Large intestine (tissue), 3 donors: ENCODE measurements at regions not wholly inside any gene's neighbourhood (a gene's known extent, or its start where the extent isn't known, plus 50 kb on each side); places are given as distances from the start of the nearest gene placed in this dataset.
A peak's percentile ranks its signal among the peaks of the same experiment; 100 is the strongest.

Source experiments
- DNase-seq, 2 donors: peaks; one replicate each; pipeline versions ENCODE4 v3.0.0 to v3.0.0-alpha.2; 2013
- H3K27ac ChIP-seq: one replicate; pipeline ENCODE4 v1.5.1; 2013; ENCODE audit warnings: low read length
- H3K27me3 ChIP-seq: 2 replicates; pipeline ENCODE4 v1.6.1; 2013; ENCODE audit warnings: low read length; ENCODE audit not compliant: control insufficient read depth, insufficient read depth
- H3K36me3 ChIP-seq: 2 replicates; pipeline ENCODE4 v1.6.1; 2013; ENCODE audit warnings: low read length; ENCODE audit not compliant: control insufficient read depth, insufficient read depth
- H3K4me1 ChIP-seq: one replicate; pipeline ENCODE4 v1.6.1; 2013; ENCODE audit warnings: low read length; ENCODE audit not compliant: control insufficient read depth, insufficient read depth
- H3K4me3 ChIP-seq: one replicate; pipeline ENCODE4 v1.5.1; 2013; ENCODE audit warnings: low read length
- H3K9me3 ChIP-seq: one replicate; pipeline ENCODE4 v1.6.1; 2013; ENCODE audit warnings: mild to moderate bottlenecking, low read depth, low read length, moderate library complexity; ENCODE audit not compliant: control insufficient read depth
- WGBS: methylation state at CpG from one replicate; pipeline ENCODE4 v1.1.5; 2013; ENCODE audit warnings: low lambda C conversion rate; ENCODE audit not compliant: insufficient coverage; 5-methylcytosine and 5-hydroxymethylcytosine counted together

GRCh38 chr9:87214991-87215390 lies 267.7 kb upstream of the GAS1 start:
- Histone ChIP-seq H3K27ac (no peak overlapping the region), H3K4me3 (no peak overlapping the region), H3K36me3 (no peaks in the 10 kb centered on the region), H3K27me3 (peaks cover 3% of the 10 kb centered on the region), H3K9me3 (no peaks in the 10 kb centered on the region), H3K4me1 (no peaks in the 10 kb centered on the region)
- no CpG with 5 or more reads among the region's 3 CpGs for WGBS
- no peak for DNase-seq

GRCh38 chr9:87216036-87216435 lies 268.7 kb upstream of the GAS1 start:
- no peak for DNase-seq
- H3K36me3 ChIP-seq: no peaks in the 10 kb centered on the region
- H3K9me3 ChIP-seq: no peaks in the 10 kb centered on the region
- WGBS: 100% methylated on average over 1 of the region's 4 CpGs
- H3K27ac ChIP-seq: no peak overlapping the region
- H3K4me3 ChIP-seq: no peak overlapping the region
- peaks cover 3% of the 10 kb centered on the region for H3K27me3 ChIP-seq
- no peaks in the 10 kb centered on the region for H3K4me1 ChIP-seq

DNA sequence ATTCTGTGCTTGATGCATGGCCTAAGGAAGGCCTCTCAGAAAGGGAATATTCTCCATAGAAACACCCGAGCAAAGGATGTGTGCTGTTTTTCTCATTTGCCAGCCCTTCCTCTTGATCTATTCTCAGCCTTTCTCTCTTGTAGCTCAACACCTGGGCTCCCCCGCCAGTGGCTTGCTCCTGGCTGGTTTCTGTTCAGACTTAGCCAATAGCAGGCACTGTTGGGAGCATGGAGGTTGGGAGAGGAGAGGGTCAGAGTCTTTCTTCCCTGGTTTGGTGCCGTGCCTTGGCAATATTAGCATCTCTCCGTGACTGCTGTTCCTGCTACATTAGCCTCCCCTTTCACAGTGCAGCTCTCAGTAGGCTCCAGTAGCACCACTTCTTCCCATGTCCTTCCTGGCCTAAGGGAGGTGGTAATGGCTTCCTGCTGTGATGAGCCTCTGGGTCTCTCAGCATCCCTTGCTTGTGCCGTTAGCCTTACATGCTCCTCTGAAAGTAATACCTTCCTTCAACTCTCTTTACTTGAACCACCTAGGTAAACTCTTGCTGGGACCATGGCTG lies 269.7 kb upstream of the GAS1 start:
- no CpG with 5 or more reads among the region's 5 CpGs for WGBS
- Histone ChIP-seq H3K4me1 (no peaks in the 10 kb centered on the region), H3K36me3 (no peaks in the 10 kb centered on the region), H3K4me3 (no peak overlapping the region), H3K9me3 (no peaks in the 10 kb centered on the region), H3K27ac (no peak overlapping the region), H3K27me3 (peaks cover 3% of the 10 kb centered on the region)
- DNase-seq: no peak

- Histone ChIP-seq H3K27me3 (peaks cover 3% of the 10 kb centered on the region), H3K4me3 (no peak overlapping the region), H3K9me3 (no peaks in the 10 kb centered on the region), H3K27ac (no peak overlapping the region), H3K4me1 (no peaks in the 10 kb centered on the region), H3K36me3 (no peaks in the 10 kb centered on the region)
- no CpG with 5 or more reads among the region's 11 CpGs for WGBS
- no peak for DNase-seq
Measured at GRCh38 chr9:87223392-87224246, 274.0 kb upstream of the DAPK1 start.

- 100% methylated on average over 1 of the region's 1 CpG for WGBS
Measured at GRCh38 chr9:87226896-87227295, 270.8 kb upstream of the DAPK1 start.

DNA sequence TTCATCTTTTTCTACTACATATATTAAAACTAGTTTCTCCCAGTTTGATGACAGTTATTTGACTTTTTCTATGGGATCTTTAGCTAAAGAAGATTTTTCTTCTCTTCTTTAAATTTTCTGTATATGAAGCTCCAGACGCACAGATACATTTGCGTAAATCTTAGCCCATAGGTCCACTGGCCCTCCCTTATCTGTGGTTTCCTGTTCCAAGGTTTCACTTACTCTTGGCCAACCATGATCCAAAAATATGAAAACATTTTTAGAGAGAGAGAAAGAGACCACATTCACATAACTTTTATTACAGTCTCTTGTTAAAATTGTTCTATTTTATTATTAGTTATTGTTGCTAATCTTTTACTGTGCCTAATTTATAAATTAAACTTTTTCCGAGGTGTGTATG lies 270.2 kb upstream of the DAPK1 start:
- Histone ChIP-seq H3K4me3 (no peak overlapping the region), H3K27ac (no peak overlapping the region), H3K36me3 (no peaks in the 10 kb centered on the region), H3K27me3 (peaks cover 3% of the 10 kb centered on the region), H3K4me1 (no peaks in the 10 kb centered on the region), H3K9me3 (no peaks in the 10 kb centered on the region)
- DNase-seq: no peak
- WGBS: 100% methylated on average over 1 of the region's 3 CpGs

More at GRCh38 chr9:87226896-87227295, 270.8 kb upstream of the DAPK1 start:
- Histone ChIP-seq H3K27me3 (peaks cover 3% of the 10 kb centered on the region), H3K9me3 (no peaks in the 10 kb centered on the region), H3K36me3 (no peaks in the 10 kb centered on the region), H3K4me3 (no peak overlapping the region), H3K27ac (no peak overlapping the region), H3K4me1 (no peaks in the 10 kb centered on the region)
- DNase-seq: no peak

DNA sequence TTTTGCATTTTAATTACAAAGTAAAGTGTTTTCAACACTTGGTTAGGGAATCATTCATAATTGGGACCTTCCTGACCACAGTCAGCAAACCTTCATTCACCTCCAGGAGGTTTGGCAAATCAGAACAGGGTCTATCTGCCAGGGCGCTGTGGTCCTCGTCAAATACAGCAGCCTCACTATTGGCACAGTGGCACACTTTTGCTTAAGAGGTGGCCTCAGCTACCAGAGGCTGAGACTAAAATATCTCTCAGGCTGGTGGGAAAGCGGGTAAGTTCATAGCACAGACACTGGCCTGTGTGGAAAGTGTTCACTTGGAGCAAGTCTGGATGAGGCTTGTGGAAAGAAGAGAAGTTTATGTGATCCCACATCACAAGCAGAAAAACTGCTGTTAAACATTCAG lies 268.6 kb upstream of the DAPK1 start:
- no CpG with 5 or more reads among the region's 3 CpGs for WGBS
- H3K4me1 ChIP-seq: no peaks in the 10 kb centered on the region
- H3K27ac ChIP-seq: no peak overlapping the region
- H3K36me3 ChIP-seq: no peaks in the 10 kb centered on the region
- no peak overlapping the region for H3K4me3 ChIP-seq
- peaks cover 2% of the 10 kb centered on the region for H3K27me3 ChIP-seq
- no peak for DNase-seq
- no peaks in the 10 kb centered on the region for H3K9me3 ChIP-seq

- Histone ChIP-seq H3K27me3 (no peaks in the 10 kb centered on the region), H3K4me3 (no peak overlapping the region), H3K4me1 (no peaks in the 10 kb centered on the region), H3K9me3 (no peaks in the 10 kb centered on the region), H3K36me3 (no peaks in the 10 kb centered on the region), H3K27ac (no peak overlapping the region)
- whole genome bisulfite sequencing: 79% methylated on average over 3 of the region's 3 CpGs
- no peak for DNase-seq
Measured at GRCh38 chr9:87233431-87233830, 264.2 kb upstream of the DAPK1 start.

DNA sequence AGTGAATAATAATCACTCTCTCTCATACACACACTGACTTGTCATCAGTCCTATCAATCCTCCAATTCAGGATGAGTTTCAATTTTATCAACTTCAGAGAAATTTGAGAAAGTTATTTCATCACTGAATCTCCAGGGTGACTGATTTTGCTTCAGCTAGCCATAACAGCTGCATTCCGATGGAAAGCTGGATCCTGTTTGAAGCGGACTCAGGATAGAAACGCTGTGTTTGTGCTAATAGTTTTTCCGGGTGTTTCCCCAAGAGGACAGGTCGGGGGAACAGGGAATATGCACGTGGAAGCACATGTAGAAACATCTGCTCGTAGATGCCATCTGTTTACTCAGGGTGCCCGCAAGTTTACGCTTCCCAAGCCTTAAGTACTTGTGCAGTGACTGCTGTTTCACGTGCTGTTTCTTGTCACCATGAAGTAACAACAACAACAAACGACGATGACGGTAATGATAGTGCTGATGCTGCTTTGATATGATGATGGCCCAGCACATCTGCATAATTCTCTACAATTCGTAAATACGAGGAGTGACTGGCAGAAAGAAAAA lies 263.7 kb upstream of the DAPK1 start:
- Histone ChIP-seq H3K9me3 (no peaks in the 10 kb centered on the region), H3K4me3 (no peak overlapping the region), H3K27ac (no peak overlapping the region), H3K36me3 (no peaks in the 10 kb centered on the region), H3K27me3 (no peaks in the 10 kb centered on the region), H3K4me1 (no peaks in the 10 kb centered on the region)
- peak in 1 of 2 donors; percentile 4 for DNase-seq
- WGBS: 96% methylated on average over 4 of the region's 15 CpGs

DNA sequence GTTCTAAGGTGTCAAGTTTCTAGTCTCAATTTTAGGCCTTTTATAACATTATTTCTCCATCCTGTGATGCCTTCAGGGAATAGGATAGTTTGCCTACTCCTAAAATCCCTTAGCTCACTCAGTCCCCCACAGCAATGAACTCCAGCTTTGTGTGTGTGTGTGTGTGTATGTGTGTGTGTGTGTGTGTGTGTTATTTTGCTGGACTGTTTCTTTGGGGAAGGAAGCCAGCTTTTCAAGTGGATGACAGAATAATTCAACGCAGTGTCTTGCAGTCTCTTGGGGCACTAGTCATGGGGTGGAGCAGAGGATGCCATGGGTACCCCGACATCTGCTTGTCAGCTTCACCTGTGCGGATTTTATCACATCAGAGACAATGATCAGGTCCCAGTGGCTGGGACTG lies 262.8 kb upstream of the DAPK1 start:
- DNase-seq: no peak
- no peaks in the 10 kb centered on the region for H3K36me3 ChIP-seq
- H3K27me3 ChIP-seq: no peaks in the 10 kb centered on the region
- no peak overlapping the region for H3K4me3 ChIP-seq
- no CpG with 5 or more reads among the region's 3 CpGs for WGBS
- H3K27ac ChIP-seq: no peak overlapping the region
- no peaks in the 10 kb centered on the region for H3K4me1 ChIP-seq
- H3K9me3 ChIP-seq: no peaks in the 10 kb centered on the region
